Breast epithelium (tissue), 4 donors: ENCODE measurements at regions not wholly inside any gene's neighbourhood (a gene's known extent, or its start where the extent isn't known, plus 50 kb on each side); places are given as distances from the start of the nearest gene placed in this dataset.

ENCODE experiments used
- DNase-seq, 2 donors: peaks; one replicate each; pipeline ENCODE4 v3.0.0-alpha.2; 2019; ENCODE audit warnings: low spot score in 2 of 2
- H3K27ac ChIP-seq, 2 donors: fragments of 200-600 bp; sonication (generic) in 1 of 2; one replicate each; pipeline ENCODE4 v1.5.1; 2016 to 2019; ENCODE audit warnings: mild to moderate bottlenecking in 1 of 2
- H3K27me3 ChIP-seq, 2 donors: fragments of 200-600 bp; sonication (generic) in 1 of 2; one replicate each; pipeline versions ENCODE4 v1.5.1 to v1.6.0; 2017 to 2019; ENCODE audit warnings: control low read depth in 1 of 2, mild to moderate bottlenecking in 1 of 2
- H3K36me3 ChIP-seq: fragments of 200-600 bp; one replicate; pipeline ENCODE4 v1.5.1; 2019
- H3K4me1 ChIP-seq, 2 donors: fragments of 200-600 bp; sonication (generic); one replicate each; pipeline ENCODE4 v1.5.1; 2016 to 2019; ENCODE audit warnings: control low read depth in 1 of 2
- H3K4me3 ChIP-seq, 3 donors: fragments of 200-600 bp; sonication (generic); 1 replicate in 2 of 3; 2 replicates in 1 of 3; pipeline ENCODE4 v1.5.1; 2016 to 2019; ENCODE audit warnings: mild to moderate bottlenecking in 3 of 3, moderate library complexity in 2 of 3
- H3K9me3 ChIP-seq, 2 donors: fragments of 200-600 bp; sonication (generic) in 1 of 2; one replicate each; pipeline ENCODE4 v1.5.1; 2016 to 2019; ENCODE audit warnings: control low read depth in 1 of 2
- CTCF ChIP-seq, 3 donors: fragments of 450-650 bp; IDR thresholded peaks; one replicate each; pipeline ENCODE4 v1.5.1; 2016 to 2017; ENCODE audit warnings: antibody characterized with exemption in 3 of 3, mild to moderate bottlenecking in 3 of 3, moderate library complexity in 3 of 3
- POLR2A ChIP-seq: fragments of 450-650 bp; IDR thresholded peaks from one replicate; pipeline ENCODE4 v1.6.1; 2016; ENCODE audit warnings: antibody characterized with exemption, mild to moderate bottlenecking, moderate library complexity
- POLR2AphosphoS5 ChIP-seq, 3 donors: sonication (generic); formaldehyde crosslinking; IDR thresholded peaks; one replicate each; pipeline ENCODE4 v1.6.1; 2017; ENCODE audit warnings: antibody characterized with exemption in 3 of 3
- intact Hi-C: fragments of 100-400 bp; cut with DNase I; formaldehyde crosslinking; loops from one replicate; pipeline ENCODE4 v1.15.1; 2023; ENCODE audit warnings: low total_unique reads

DNA sequence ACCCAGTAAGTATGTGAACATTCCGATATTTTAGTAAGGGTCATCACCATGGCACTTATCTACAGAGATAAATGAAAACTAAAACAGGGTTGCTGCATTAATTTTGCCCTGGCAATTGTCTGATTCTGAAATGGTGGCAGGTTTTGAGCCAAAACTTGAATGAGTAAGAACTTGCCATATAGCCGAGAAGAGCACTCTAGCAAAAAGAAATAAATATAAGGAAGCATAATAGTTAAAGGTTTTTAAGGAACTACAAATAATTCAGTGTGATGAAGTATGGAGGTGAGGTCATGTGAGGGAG lies 68.5 kb upstream of the BTN3A2 start:
- TF ChIP-seq CTCF (IDR thresholded peaks at IDR 0.05) (no peak), POLR2A (no peak)
- Histone ChIP-seq H3K27me3 (peaks cover 0 to 7% of the 10 kb centered on the region in 2 donors), H3K4me1 (no peaks in the 10 kb centered on the region), H3K36me3 (no peaks in the 10 kb centered on the region), H3K4me3 (no peak overlapping the region), H3K9me3 (no peaks in the 10 kb centered on the region), H3K27ac (no peak overlapping the region)
- DNase-seq = no peak
- intact Hi-C loops = no loop called here

GRCh38 chr6:26296857-26297648 lies 67.9 kb upstream of the BTN3A2 start:
- intact Hi-C loops = no loop called here
- Histone ChIP-seq H3K9me3 (no peaks in the 10 kb centered on the region), H3K27ac (no peak overlapping the region), H3K4me3 (no peak overlapping the region), H3K36me3 (no peaks in the 10 kb centered on the region), H3K27me3 (peaks cover 0 to 7% of the 10 kb centered on the region in 2 donors), H3K4me1 (no peaks in the 10 kb centered on the region)
- TF ChIP-seq POLR2A (no peak), CTCF (IDR thresholded peaks at IDR 0.05) (no peak), POLR2AphosphoS5 (IDR thresholded peaks at IDR 0.05) (no peak)
- no peak for DNase-seq

- Histone ChIP-seq H3K9me3 (no peaks in the 10 kb centered on the region), H3K36me3 (no peaks in the 10 kb centered on the region), H3K4me1 (no peaks in the 10 kb centered on the region), H3K27ac (no peak overlapping the region), H3K27me3 (peaks cover 0 to 4% of the 10 kb centered on the region in 2 donors), H3K4me3 (no peak overlapping the region)
- TF ChIP-seq CTCF (IDR thresholded peaks at IDR 0.05) (no peak), POLR2A (no peak), POLR2AphosphoS5 (IDR thresholded peaks at IDR 0.05) (no peak)
- intact Hi-C loops = no loop called here
- DNase-seq = no peak
Observed at GRCh38 chr6:26299286-26300042, 65.5 kb upstream of the BTN3A2 start.

- no peak overlapping the region for H3K27ac ChIP-seq
- H3K4me1 ChIP-seq = no peaks in the 10 kb centered on the region
- H3K4me3 ChIP-seq = no peak overlapping the region
- intact Hi-C loops = no loop called here
- no peaks in the 10 kb centered on the region for H3K36me3 ChIP-seq
- DNase-seq = no peak
- H3K27me3 ChIP-seq = peaks cover 0 to 3% of the 10 kb centered on the region in 2 donors
- TF ChIP-seq POLR2AphosphoS5 (IDR thresholded peaks at IDR 0.05) (no peak), CTCF (IDR thresholded peaks at IDR 0.05) (no peak), POLR2A (no peak)
- H3K9me3 ChIP-seq = no peaks in the 10 kb centered on the region
Observed at GRCh38 chr6:26300043-26300331, 65.0 kb upstream of the BTN3A2 start.

- H3K27ac ChIP-seq = no peak overlapping the region
- TF ChIP-seq POLR2AphosphoS5 (IDR thresholded peaks at IDR 0.05) (no peak), CTCF (IDR thresholded peaks at IDR 0.05) (no peak)
- H3K27me3 ChIP-seq = peaks cover 0 to 3% of the 10 kb centered on the region in 2 donors
- no peaks in the 10 kb centered on the region for H3K9me3 ChIP-seq
- no peak overlapping the region for H3K4me3 ChIP-seq
- no peak for DNase-seq
- H3K4me1 ChIP-seq = no peaks in the 10 kb centered on the region
- H3K36me3 ChIP-seq = no peaks in the 10 kb centered on the region
- intact Hi-C loops = no loop called here
Observed at GRCh38 chr6:26300359-26300758, 64.6 kb upstream of the BTN3A2 start.
